ENCODE measurements at regions not wholly inside any gene's neighbourhood (a gene's known extent, or its start where the extent isn't known, plus 50 kb on each side); places are given as distances from the start of the nearest gene placed in this dataset.
A peak's percentile ranks its signal among the peaks of the same experiment; 100 is the strongest.

GRCh38 chr6:11648889-11649288, 111.3 kb downstream of the TMEM170B start:
- Histone ChIP-seq H3K27ac (no peak overlapping the region), H3K36me3 (no peaks in the 10 kb centered on the region), H3K4me3 (no peak overlapping the region), H3K9me3 (peaks cover 0 to 2% (median 0%) of the 10 kb centered on the region in 4 donors), H3K4me1 (peaks cover 0 to 13% (median 0%) of the 10 kb centered on the region in 4 donors), H3K27me3 (no peaks in the 10 kb centered on the region)
- 95 to 98% methylated on average over 20 of the region's 20 CpGs for WGBS, 2 donors
- TF ChIP-seq CTCF (IDR thresholded peaks at IDR 0.05) = no peak
- TF ChIP-seq POLR2A (IDR thresholded peaks at IDR 0.05) = no peak
- no peak for TF ChIP-seq EP300 (IDR thresholded peaks at IDR 0.05)
- no peak for DNase-seq (ENCODE audit: low spot score in 2 of 2)

- no peaks in the 10 kb centered on the region for H3K27me3 ChIP-seq
- H3K27ac ChIP-seq = no peak overlapping the region
- DNase-seq (ENCODE audit: low spot score in 2 of 2) = no peak
- no peak for TF ChIP-seq POLR2A (IDR thresholded peaks at IDR 0.05)
- TF ChIP-seq CTCF (IDR thresholded peaks at IDR 0.05) = no peak
- TF ChIP-seq EP300 (IDR thresholded peaks at IDR 0.05) = peak in 1 of 2 donors; percentile 39
- H3K4me3 ChIP-seq = no peak overlapping the region
- H3K9me3 ChIP-seq = peaks cover 0 to 2% (median 0%) of the 10 kb centered on the region in 4 donors
- H3K4me1 ChIP-seq = peaks cover 0 to 22% (median 1%) of the 10 kb centered on the region in 4 donors
- WGBS, 2 donors = 35 to 49% methylated on average over 7 of the region's 7 CpGs
- no peaks in the 10 kb centered on the region for H3K36me3 ChIP-seq
Observed at GRCh38 chr6:11650025-11650696, 112.6 kb downstream of the TMEM170B start.

GRCh38 chr6:11650711-11651110, 113.2 kb downstream of the TMEM170B start:
- TF ChIP-seq EP300 (IDR thresholded peaks at IDR 0.05) = no peak
- TF ChIP-seq CTCF (IDR thresholded peaks at IDR 0.05) = no peak
- no peak for TF ChIP-seq POLR2A (IDR thresholded peaks at IDR 0.05)
- H3K4me3 ChIP-seq = no peak overlapping the region
- H3K27ac ChIP-seq = no peak overlapping the region

GRCh38 chr6:11653028-11653583, 115.6 kb downstream of the TMEM170B start:
- DNase-seq (ENCODE audit: low spot score in 2 of 2) = no peak
- H3K9me3 ChIP-seq = peaks cover 0 to 2% (median 0%) of the 10 kb centered on the region in 4 donors
- no peak overlapping the region for H3K4me3 ChIP-seq
- no peak overlapping the region for H3K27ac ChIP-seq
- H3K36me3 ChIP-seq = no peaks in the 10 kb centered on the region
- WGBS, 2 donors = 21 to 35% methylated on average over 7 to 8 of the region's 8 CpGs
- no peaks in the 10 kb centered on the region for H3K27me3 ChIP-seq
- TF ChIP-seq EP300 (IDR thresholded peaks at IDR 0.05) (no peak), POLR2A (IDR thresholded peaks at IDR 0.05) (no peak), CTCF (IDR thresholded peaks at IDR 0.05) (no peak)
- peaks cover 0 to 34% (median 5%) of the 10 kb centered on the region in 4 donors for H3K4me1 ChIP-seq

More at GRCh38 chr6:11650711-11651110, 113.2 kb downstream of the TMEM170B start:
- peaks cover 0 to 26% (median 3%) of the 10 kb centered on the region in 4 donors for H3K4me1 ChIP-seq
- no peak for DNase-seq (ENCODE audit: low spot score in 2 of 2)
- peaks cover 0 to 2% (median 0%) of the 10 kb centered on the region in 4 donors for H3K9me3 ChIP-seq
- WGBS, 2 donors = 24 to 50% methylated on average over 1 of the region's 1 CpG
- H3K36me3 ChIP-seq = no peaks in the 10 kb centered on the region
- H3K27me3 ChIP-seq = no peaks in the 10 kb centered on the region

- Histone ChIP-seq H3K27ac (peak overlapping the region in 1 of 4 donors; percentile 50), H3K4me1 (peaks cover 0 to 34% (median 5%) of the 10 kb centered on the region in 4 donors), H3K9me3 (no peaks in the 10 kb centered on the region), H3K4me3 (no peak overlapping the region), H3K36me3 (no peaks in the 10 kb centered on the region), H3K27me3 (no peaks in the 10 kb centered on the region)
- 42 to 44% methylated on average over 2 of the region's 2 CpGs for WGBS, 2 donors
- TF ChIP-seq CTCF (IDR thresholded peaks at IDR 0.05) (no peak), EP300 (IDR thresholded peaks at IDR 0.05) (no peak), POLR2A (IDR thresholded peaks at IDR 0.05) (no peak)
- DNase-seq (ENCODE audit: low spot score in 2 of 2) = no peak
Observed at GRCh38 chr6:11654876-11655275, 117.3 kb downstream of the TMEM170B start.
